ENCODE measurements at regions not wholly inside any gene's neighbourhood (a gene's known extent, or its start where the extent isn't known, plus 50 kb on each side); places are given as distances from the start of the nearest gene placed in this dataset.

GRCh38 chr2:53216805-53217204 is 550.8 kb upstream of the CHAC2 start:
- TF ChIP-seq CTCF (IDR thresholded peaks at IDR 0.05) (no peak), POLR2AphosphoS5 (IDR thresholded peaks at IDR 0.05) (no peak)

Measured in transverse colon (tissue), 4 donors.